Endothelial cell of umbilical vein (primary cell): ENCODE measurements at regions not wholly inside any gene's neighbourhood (a gene's known extent, or its start where the extent isn't known, plus 50 kb on each side); places are given as distances from the start of the nearest gene placed in this dataset.

Experiments used
- BruUV-seq: library from RNA; stranded (reverse); fragments of 400-500 nt; replicated peaks from 2 replicates; lab custom pipeline; 2021; lab: Mats Ljungman, UMichigan
- CTCF ChIA-PET: fragments of 300-600, 350-600 bp; sonication (Branson Sonifier 250); formaldehyde crosslinking; loops from one replicate; lab custom pipeline; 2021; ENCODE audit warnings: antibody characterized with exemption, inconsistent platforms; lab: Charles Lee
- POLR2A ChIA-PET: fragments of 300-600, 350-600 bp; sonication (Branson Sonifier 250); formaldehyde crosslinking; loops from one replicate; lab custom pipeline; 2021; ENCODE audit warnings: antibody characterized with exemption, inconsistent platforms; lab: Charles Lee
- DNase-seq: peaks from one replicate; pipeline ENCODE4 v3.0.0-alpha.2; 2011; ENCODE audit warnings: low read depth, low spot score
- FAIRE-seq: peaks from 2 replicates; lab custom pipeline; 2011; peaks lifted over from hg19 to GRCh38; lab: Jason Lieb, UNC
- H2AFZ ChIP-seq: 2 replicates; pipeline ENCODE4 v1.6.0; 2012; ENCODE audit warnings: low read depth, low read length, control low read depth, inconsistent platforms
- H3K27ac ChIP-seq: 2 replicates; pipeline ENCODE4 v1.5.1; 2011; ENCODE audit warnings: low read depth, mild to moderate bottlenecking, control low read depth, low read length, moderate library complexity; ENCODE audit not compliant: insufficient read depth
- H3K27me3 ChIP-seq, 2 experiments: 2 replicates each; pipeline versions ENCODE4 v1.6.0 to v1.6.1; 2011; ENCODE audit warnings: low read length in 2 of 2, mixed read lengths in 1 of 2; ENCODE audit not compliant: control insufficient read depth in 2 of 2, insufficient read depth in 2 of 2
- H3K36me3 ChIP-seq, 2 experiments: 2 replicates in 1 of 2; 3 replicates in 1 of 2; pipeline ENCODE4 v1.5.1; 2011; ENCODE audit warnings: low read length in 2 of 2, mild to moderate bottlenecking in 1 of 2, moderate library complexity in 1 of 2; ENCODE audit not compliant: control insufficient read depth in 2 of 2, insufficient read depth in 2 of 2; ENCODE audit errors: extremely low read depth in 1 of 2
- H3K4me1 ChIP-seq: 3 replicates; pipeline ENCODE4 v1.5.1; 2011; ENCODE audit warnings: mild to moderate bottlenecking, low read length; ENCODE audit not compliant: control insufficient read depth, insufficient read depth; ENCODE audit errors: extremely low read depth
- H3K4me2 ChIP-seq: 2 replicates; pipeline ENCODE4 v1.6.1; 2011; ENCODE audit warnings: low read length, control low read depth, mixed read lengths; ENCODE audit not compliant: insufficient read depth
- H3K4me3 ChIP-seq, 3 experiments: fragments of 200-600 bp in 1 of 3; sonication (generic), shearing (Covaris generic) in 1 of 3; replicated peaks in 1 of 3; 2 replicates each; pipeline ENCODE4 v1.5.1; 2011 to 2016; ENCODE audit warnings: control low read depth in 3 of 3, low read length in 3 of 3, mild to moderate bottlenecking in 2 of 3, inconsistent platforms in 1 of 3, low read depth in 1 of 3, moderate library complexity in 1 of 3; ENCODE audit not compliant: insufficient read depth in 1 of 3
- H3K79me2 ChIP-seq: 2 replicates; pipeline ENCODE4 v1.6.0; 2012; ENCODE audit warnings: low read length, inconsistent platforms; ENCODE audit not compliant: control insufficient read depth, insufficient read depth
- H3K9ac ChIP-seq: replicated peaks from 2 replicates; pipeline ENCODE3; 2011; ENCODE audit warnings: low read length, control low read depth; ENCODE audit not compliant: insufficient read depth; ENCODE audit errors: extremely low read depth
- H3K9me1 ChIP-seq: replicated peaks from 3 replicates; pipeline ENCODE4 v1.6.0; 2011; ENCODE audit warnings: mild to moderate bottlenecking, low read length; ENCODE audit not compliant: control insufficient read depth, insufficient read depth; ENCODE audit errors: extremely low read depth
- H3K9me3 ChIP-seq: replicated peaks from 2 replicates; pipeline ENCODE4 v1.5.1; 2012; ENCODE audit warnings: low read length, inconsistent platforms; ENCODE audit not compliant: control insufficient read depth, insufficient read depth
- H4K20me1 ChIP-seq: replicated peaks from 2 replicates; pipeline ENCODE3; 2011; ENCODE audit warnings: mild to moderate bottlenecking, low read length; ENCODE audit not compliant: control insufficient read depth, insufficient read depth; ENCODE audit errors: extremely low read depth
- EZH2 ChIP-seq: IDR thresholded peaks from 2 replicates; pipeline ENCODE4 v1.6.1; 2012; ENCODE audit warnings: borderline replicate concordance, low read depth, mild to moderate bottlenecking, moderate library complexity, low read length, inconsistent platforms; ENCODE audit not compliant: severe bottlenecking
- FOS ChIP-seq: IDR thresholded peaks from 2 replicates; pipeline ENCODE4 v1.6.1; 2011; ENCODE audit warnings: mild to moderate bottlenecking, low read length, moderate library complexity, borderline replicate concordance; ENCODE audit not compliant: insufficient read depth
- GATA2 ChIP-seq: IDR thresholded peaks from 2 replicates; pipeline ENCODE4 v1.7.0; 2011; ENCODE audit warnings: low read depth, mild to moderate bottlenecking, moderate library complexity, mixed read lengths, low read length; ENCODE audit not compliant: insufficient read length, insufficient read depth
- JUN ChIP-seq: IDR thresholded peaks from 2 replicates; pipeline ENCODE4 v1.6.1; 2011; ENCODE audit warnings: borderline replicate concordance, low read depth; ENCODE audit not compliant: insufficient read length, insufficient read depth
- MYC ChIP-seq: IDR thresholded peaks from one replicate; pipeline ENCODE4 v1.6.1; 2011; ENCODE audit warnings: mild to moderate bottlenecking, low read depth, low read length
- POLR2A ChIP-seq: IDR thresholded peaks from 2 replicates; pipeline ENCODE4 v1.6.1; 2012; ENCODE audit warnings: low read depth, mild to moderate bottlenecking, control low read depth, low read length
- POLR2AphosphoS5 ChIP-seq: IDR thresholded peaks from 2 replicates; pipeline ENCODE4 v1.6.1; 2012; ENCODE audit warnings: low read depth, mild to moderate bottlenecking, control low read depth, low read length, moderate library complexity; ENCODE audit not compliant: insufficient read depth
- dilution Hi-C: fragments of 300-500 bp; cut with MboI; formaldehyde crosslinking; loops from one replicate; pipeline ENCODE4 v1.15.0; 2019; ENCODE audit warnings: low sequenced_read_pairs; ENCODE audit not compliant: extremely low pct_ligation_motif_present
- intact Hi-C: fragments of 100-400 bp; cut with micrococcal nuclease; formaldehyde crosslinking; loops from one replicate; pipeline ENCODE4 v1.10.0; 2022
- TF ChIP-seq, protein P1 (sequence below): IDR thresholded peaks from 2 replicates; pipeline ENCODE4 v1.6.1; 2011; ENCODE audit not compliant: insufficient read depth, insufficient read length
- TF ChIP-seq, protein P2 (sequence below), 2 donors: IDR thresholded peaks; 1 replicate in 1 of 2; 2 replicates in 1 of 2; pipeline ENCODE4 v1.5.1; 2011; ENCODE audit warnings: low read length in 2 of 2, mild to moderate bottlenecking in 2 of 2, moderate library complexity in 2 of 2, control low read depth in 1 of 2, inconsistent platforms in 1 of 2, low read depth in 1 of 2; ENCODE audit not compliant: insufficient read depth in 1 of 2; ENCODE audit errors: extremely low read depth in 1 of 2

DNA sequence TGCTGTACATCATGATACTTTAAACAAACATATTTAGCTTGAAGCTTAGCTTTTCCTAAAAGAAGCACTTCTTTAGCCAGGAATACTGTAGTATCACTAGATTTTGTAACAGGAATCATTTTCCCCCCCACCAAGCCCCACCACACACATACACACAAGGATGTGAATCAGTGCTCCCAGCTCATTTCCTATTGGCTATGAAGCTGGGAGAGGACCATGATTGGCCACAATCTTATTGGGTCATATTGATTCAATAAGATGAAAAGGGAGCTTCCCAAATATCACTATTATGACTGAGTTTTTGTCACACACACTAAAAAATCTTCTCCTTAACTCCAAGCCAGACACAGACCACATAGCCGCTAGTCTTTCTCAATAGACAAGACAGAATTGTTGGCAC is 140.5 kb upstream of the TNFAIP3 start:
- ChIA-PET POLR2A (no interaction called here), CTCF (interaction anchor here (0.9 to 4.0 kb wide), 6 partner anchors 17 to 249 kb away, joined by 3 to 14 read pairs (median 4); no protein-coding TSS in a partner anchor)
- no peaks in the 10 kb centered on the region for H3K9me1 ChIP-seq
- no peaks in the 10 kb centered on the region for H3K79me2 ChIP-seq
- H3K27me3 ChIP-seq = no peaks in the 10 kb centered on the region
- H3K27ac ChIP-seq = no peak overlapping the region
- H2AFZ ChIP-seq = no peak overlapping the region
- no peak overlapping the region for H3K9ac ChIP-seq
- dilution Hi-C loops (loop anchor here (25.0 kb wide), 1 partner anchor 211 kb away; no protein-coding TSS in a partner anchor), intact Hi-C loops (no loop called here)
- H4K20me1 ChIP-seq = no peaks in the 10 kb centered on the region
- H3K4me3 ChIP-seq = no peak overlapping the region
- no peaks in the 10 kb centered on the region for H3K36me3 ChIP-seq
- peaks cover under 1% of the 10 kb centered on the region for H3K4me1 ChIP-seq
- H3K4me2 ChIP-seq = no peak overlapping the region
- DNase-seq (no peak), FAIRE-seq (no peak)
- no peaks in the 10 kb centered on the region for H3K9me3 ChIP-seq
- BruUV-seq = no TSS peak
- TF ChIP-seq, protein P1, sequence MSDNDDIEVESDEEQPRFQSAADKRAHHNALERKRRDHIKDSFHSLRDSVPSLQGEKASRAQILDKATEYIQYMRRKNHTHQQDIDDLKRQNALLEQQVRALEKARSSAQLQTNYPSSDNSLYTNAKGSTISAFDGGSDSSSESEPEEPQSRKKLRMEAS = no peak
- no peak for TF ChIP-seq EZH2
- no peak for TF ChIP-seq GATA2
- no peak for TF ChIP-seq MYC
- TF ChIP-seq FOS = no peak
- no peak for TF ChIP-seq POLR2AphosphoS5
- TF ChIP-seq JUN = no peak
- TF ChIP-seq, protein P2, sequence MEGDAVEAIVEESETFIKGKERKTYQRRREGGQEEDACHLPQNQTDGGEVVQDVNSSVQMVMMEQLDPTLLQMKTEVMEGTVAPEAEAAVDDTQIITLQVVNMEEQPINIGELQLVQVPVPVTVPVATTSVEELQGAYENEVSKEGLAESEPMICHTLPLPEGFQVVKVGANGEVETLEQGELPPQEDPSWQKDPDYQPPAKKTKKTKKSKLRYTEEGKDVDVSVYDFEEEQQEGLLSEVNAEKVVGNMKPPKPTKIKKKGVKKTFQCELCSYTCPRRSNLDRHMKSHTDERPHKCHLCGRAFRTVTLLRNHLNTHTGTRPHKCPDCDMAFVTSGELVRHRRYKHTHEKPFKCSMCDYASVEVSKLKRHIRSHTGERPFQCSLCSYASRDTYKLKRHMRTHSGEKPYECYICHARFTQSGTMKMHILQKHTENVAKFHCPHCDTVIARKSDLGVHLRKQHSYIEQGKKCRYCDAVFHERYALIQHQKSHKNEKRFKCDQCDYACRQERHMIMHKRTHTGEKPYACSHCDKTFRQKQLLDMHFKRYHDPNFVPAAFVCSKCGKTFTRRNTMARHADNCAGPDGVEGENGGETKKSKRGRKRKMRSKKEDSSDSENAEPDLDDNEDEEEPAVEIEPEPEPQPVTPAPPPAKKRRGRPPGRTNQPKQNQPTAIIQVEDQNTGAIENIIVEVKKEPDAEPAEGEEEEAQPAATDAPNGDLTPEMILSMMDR (IDR thresholded peaks at IDR 0.05; ENCODE audit: extremely low read depth in 1 of 2, insufficient read depth in 1 of 2, low read depth in 1 of 2, low read length in 2 of 2) = no peak
- no peak for TF ChIP-seq POLR2A
